Naive B cell (primary cell): ENCODE measurements at regions not wholly inside any gene's neighbourhood (a gene's known extent, or its start where the extent isn't known, plus 50 kb on each side); places are given as distances from the start of the nearest gene placed in this dataset.
A peak's percentile ranks its signal among the peaks of the same experiment; 100 is the strongest.

Experiments used
- ATAC-seq, 2 donors: fragments of 150-1000 bp; cut with Tn5 transposase; 2 replicates each; pipeline ENCODE4 v1.10.0; 2021; ENCODE audit warnings: low read depth in 2 of 2, mild to moderate bottlenecking in 2 of 2, moderate library complexity in 2 of 2
- DNase-seq: peaks from one replicate; pipeline ENCODE4 v3.0.0; 2022
- H3K27ac Mint-ChIP-seq, 6 donors: one replicate each; pipeline ENCODE4 v1.8.0; 2020 to 2022; ENCODE audit warnings: mild to moderate bottlenecking in 6 of 6, mixed read lengths in 6 of 6, moderate library complexity in 5 of 6, inconsistent platforms in 2 of 6
- H3K27me3 Mint-ChIP-seq, 3 donors: one replicate each; pipeline ENCODE4 v1.8.0; 2021 to 2022; ENCODE audit warnings: mixed read lengths in 3 of 3, mild to moderate bottlenecking in 1 of 3
- H3K36me3 Mint-ChIP-seq, 2 donors: one replicate each; pipeline ENCODE4 v1.8.0; 2020 to 2022; ENCODE audit warnings: mixed read lengths in 2 of 2, inconsistent platforms in 1 of 2, mild to moderate bottlenecking in 1 of 2
- H3K4me1 Mint-ChIP-seq, 3 donors: one replicate each; pipeline ENCODE4 v1.8.0; 2020 to 2022; ENCODE audit warnings: mixed read lengths in 3 of 3, inconsistent platforms in 1 of 3, mild to moderate bottlenecking in 1 of 3, moderate library complexity in 1 of 3
- H3K4me3 Mint-ChIP-seq, 8 donors: one replicate each; pipeline ENCODE4 v1.8.0; 2020 to 2022; ENCODE audit warnings: mild to moderate bottlenecking in 8 of 8, mixed read lengths in 8 of 8, moderate library complexity in 8 of 8, inconsistent platforms in 2 of 8
- H3K9me3 Mint-ChIP-seq, 7 donors: one replicate each; pipeline ENCODE4 v1.8.0; 2020 to 2022; ENCODE audit warnings: mixed read lengths in 7 of 7, mild to moderate bottlenecking in 5 of 7, inconsistent platforms in 2 of 7, moderate library complexity in 1 of 7

DNA sequence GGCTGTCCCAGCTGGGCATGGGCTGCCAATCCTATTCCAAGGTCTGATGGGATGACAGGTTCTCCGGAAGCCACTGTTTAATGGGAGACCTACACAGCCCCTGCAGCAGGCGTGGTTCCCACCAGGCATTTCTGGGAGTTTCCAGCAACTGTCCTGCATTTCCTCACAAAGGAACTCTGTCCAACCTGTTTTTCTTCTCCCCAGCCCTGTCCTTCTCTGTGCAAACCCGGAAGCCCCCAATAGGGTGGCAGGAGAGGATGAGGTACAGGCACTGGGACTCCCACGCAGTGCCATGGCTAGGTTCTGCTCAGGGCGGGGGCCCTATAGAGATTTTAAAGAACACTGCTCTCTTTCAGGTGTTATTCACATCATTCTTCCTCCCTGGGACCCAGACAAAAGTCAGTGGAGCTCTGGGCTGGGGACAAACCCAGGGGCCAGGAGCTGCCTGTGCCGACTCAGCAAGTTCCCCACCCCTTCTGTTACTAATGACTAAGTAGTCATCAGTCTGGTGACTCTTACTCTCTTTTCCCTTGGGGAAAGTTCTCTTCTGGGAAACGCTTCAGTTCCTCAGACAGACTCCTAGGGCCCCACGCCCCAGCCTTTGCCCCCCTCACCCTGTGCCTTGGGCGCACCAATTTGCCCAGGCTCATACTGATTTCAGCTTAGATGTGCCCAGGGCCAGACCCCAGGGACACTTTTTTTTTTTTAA, 97.7 kb downstream of the CD47 start:
- Mint-ChIP-seq H3K4me3 (no peak overlapping the region), H3K36me3 (no peaks in the 10 kb centered on the region), H3K27ac (no peak overlapping the region), H3K4me1 (peaks cover 4 to 7% (median 4%) of the 10 kb centered on the region in 3 donors), H3K9me3 (peaks cover 0 to 2% (median 0%) of the 10 kb centered on the region in 7 donors), H3K27me3 (no peaks in the 10 kb centered on the region)
- DNase-seq (no peak), ATAC-seq (no peak)

DNA sequence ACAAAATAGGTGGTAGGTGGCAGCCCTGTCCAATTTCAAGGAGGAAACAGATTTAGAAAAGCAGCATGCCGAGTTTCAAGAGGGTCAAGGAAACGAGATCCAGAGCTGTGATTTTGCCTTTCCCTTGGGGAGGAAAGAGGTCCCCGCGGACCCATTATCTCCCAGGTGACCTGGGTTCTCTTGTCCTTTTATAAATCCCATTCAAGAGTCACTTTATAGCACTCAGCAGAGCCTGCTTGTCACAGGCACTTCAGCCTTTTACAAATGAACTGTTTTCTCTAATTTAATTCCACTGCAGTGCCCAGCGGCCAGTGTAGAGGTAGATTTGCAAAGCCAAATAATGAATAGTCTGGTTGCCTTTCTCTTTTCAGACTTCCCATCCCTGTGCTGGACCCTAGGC, 99.9 kb downstream of the CD47 start:
- no peak for DNase-seq
- ATAC-seq = no peak
- Mint-ChIP-seq H3K27ac (no peak overlapping the region), H3K36me3 (no peaks in the 10 kb centered on the region), H3K4me1 (peaks cover 4 to 7% (median 4%) of the 10 kb centered on the region in 3 donors), H3K27me3 (no peaks in the 10 kb centered on the region), H3K4me3 (no peak overlapping the region), H3K9me3 (no peaks in the 10 kb centered on the region)

DNA sequence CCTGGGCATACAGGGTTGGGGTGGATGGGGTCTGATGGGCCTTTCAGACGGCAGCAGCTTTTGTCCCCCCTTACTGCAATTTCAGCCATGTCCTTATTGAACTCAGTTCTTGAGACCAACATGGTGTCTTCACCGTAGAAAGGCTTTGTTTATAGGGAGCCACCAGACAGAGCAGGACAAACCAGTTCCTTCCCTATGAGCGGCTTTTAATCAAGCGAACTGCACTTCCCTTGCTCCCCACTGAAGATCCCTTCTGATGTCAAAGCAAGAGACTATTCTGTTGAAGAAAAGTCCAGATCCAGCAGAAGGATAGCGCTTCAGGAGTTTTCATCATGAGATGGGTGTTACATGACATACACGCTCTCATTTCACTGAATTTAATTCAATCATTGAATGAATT, 100.4 kb downstream of the CD47 start:
- DNase-seq = no peak
- no peaks in the 10 kb centered on the region for H3K9me3 Mint-ChIP-seq
- no peak for ATAC-seq
- no peaks in the 10 kb centered on the region for H3K36me3 Mint-ChIP-seq
- no peak overlapping the region for H3K27ac Mint-ChIP-seq
- no peak overlapping the region for H3K4me3 Mint-ChIP-seq
- H3K4me1 Mint-ChIP-seq = peaks cover 6 to 9% (median 8%) of the 10 kb centered on the region in 3 donors
- no peaks in the 10 kb centered on the region for H3K27me3 Mint-ChIP-seq

DNA sequence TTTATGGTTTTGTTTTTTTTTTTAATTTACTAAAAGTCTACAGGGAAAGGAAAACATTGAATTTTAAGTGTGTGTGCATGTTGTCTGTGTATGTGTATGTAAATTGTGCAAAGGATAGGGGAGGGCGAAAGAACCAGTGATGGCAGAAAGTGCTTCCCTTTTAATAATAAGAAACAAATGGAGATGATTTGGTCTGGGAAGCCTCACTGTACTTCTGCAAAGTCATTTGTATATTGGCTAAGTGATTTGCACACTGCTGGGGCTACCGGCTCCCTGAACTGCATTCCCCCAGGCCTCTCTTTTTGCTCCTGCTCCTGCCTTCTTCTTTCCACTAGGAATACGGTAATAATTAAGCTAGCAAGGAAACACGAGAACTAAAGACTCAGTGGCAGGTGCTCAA, 101.2 kb downstream of the CD47 start:
- no peaks in the 10 kb centered on the region for H3K27me3 Mint-ChIP-seq
- peaks cover 10 to 13% (median 10%) of the 10 kb centered on the region in 3 donors for H3K4me1 Mint-ChIP-seq
- no peaks in the 10 kb centered on the region for H3K36me3 Mint-ChIP-seq
- DNase-seq (no peak), ATAC-seq (no peak)
- H3K9me3 Mint-ChIP-seq = no peaks in the 10 kb centered on the region
- no peak overlapping the region for H3K27ac Mint-ChIP-seq
- H3K4me3 Mint-ChIP-seq = no peak overlapping the region

DNA sequence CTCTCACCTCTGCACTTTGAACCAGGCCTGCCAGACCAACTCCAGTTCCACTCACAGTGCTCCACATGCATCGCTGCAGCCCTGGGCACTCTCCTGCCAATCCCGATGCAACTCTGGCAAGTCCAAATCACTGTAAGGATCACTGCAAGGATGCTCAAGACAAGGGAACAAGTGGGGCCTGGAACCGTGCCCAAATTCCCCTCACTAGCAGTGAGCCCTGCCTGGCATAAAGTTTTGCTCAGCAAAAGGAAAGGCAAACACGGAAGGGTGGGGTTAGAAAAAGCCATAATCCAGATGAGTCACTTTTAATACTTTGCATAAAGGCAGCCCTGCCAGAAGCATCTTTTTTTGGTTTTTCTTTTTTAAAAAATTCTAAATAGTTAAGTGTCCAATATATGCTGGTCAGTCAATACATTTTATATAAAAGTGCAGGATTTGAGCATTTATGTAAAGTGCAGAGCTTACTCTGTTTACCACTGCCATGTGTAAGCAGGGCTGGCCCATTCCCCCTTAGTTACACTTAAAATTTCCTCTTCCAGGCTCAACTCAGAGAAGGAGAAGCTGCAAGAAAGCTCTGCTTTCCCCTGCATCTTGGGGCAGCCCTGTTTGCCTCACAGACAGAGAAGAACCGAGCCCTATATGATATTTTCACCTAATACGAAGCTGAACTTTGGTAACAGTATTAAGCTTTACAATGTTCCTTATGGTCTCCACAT, 102.2 kb downstream of the CD47 start:
- peak overlapping the region in 1 of 8 donors; percentile 21 for H3K4me3 Mint-ChIP-seq
- DNase-seq = no peak

DNA sequence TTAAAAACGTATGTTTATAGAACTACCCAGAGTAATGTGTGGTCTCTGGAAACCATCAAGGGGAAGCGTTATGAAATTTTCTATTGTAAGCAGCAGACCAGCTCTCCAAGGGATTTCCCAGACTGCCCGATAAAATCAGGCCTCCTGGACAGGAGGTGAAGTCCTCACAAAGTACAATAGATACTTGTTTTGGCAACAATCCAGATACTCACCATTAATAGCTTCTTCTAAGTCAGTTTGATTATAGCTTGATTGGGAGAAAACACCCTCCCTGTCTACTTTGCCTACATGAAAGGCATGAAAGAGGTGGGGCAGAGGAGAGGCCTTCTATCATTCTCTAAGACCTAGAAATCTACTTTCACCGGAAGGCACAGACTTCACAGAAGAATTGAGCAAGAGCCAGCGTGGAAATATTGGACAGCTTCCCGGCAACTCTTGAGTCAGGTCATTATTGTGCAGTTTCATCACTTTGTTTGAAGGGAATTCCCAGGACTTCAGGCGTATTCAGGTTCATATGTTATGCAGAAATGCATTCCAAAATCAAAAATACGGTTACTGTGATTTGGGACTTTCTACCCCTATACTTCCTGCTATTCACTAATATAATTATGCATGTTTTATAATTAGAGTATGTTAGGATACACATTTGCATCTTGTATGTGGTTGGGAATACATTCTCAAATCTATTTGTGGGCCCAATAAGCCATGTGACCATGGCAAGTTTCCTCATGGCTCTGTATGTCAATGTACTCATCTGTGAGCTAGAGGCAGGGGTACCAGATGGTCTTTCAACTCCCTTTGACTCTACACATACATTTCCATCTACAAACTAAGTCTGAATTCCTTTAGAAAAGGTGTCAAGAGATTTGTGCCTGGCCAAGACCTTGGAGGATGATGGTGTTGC, 103.5 kb downstream of the CD47 start:
- Mint-ChIP-seq H3K36me3 (no peaks in the 10 kb centered on the region), H3K4me1 (peaks cover 6 to 10% (median 10%) of the 10 kb centered on the region in 3 donors), H3K4me3 (no peak overlapping the region), H3K27me3 (no peaks in the 10 kb centered on the region), H3K9me3 (no peaks in the 10 kb centered on the region), H3K27ac (peak overlapping the region in 1 of 6 donors; percentile 10)
- no peak for ATAC-seq
- DNase-seq = no peak

More for the DNA sequence above, 102.2 kb downstream of the CD47 start:
- H3K27me3 Mint-ChIP-seq = no peaks in the 10 kb centered on the region
- peaks cover 10 to 13% (median 10%) of the 10 kb centered on the region in 3 donors for H3K4me1 Mint-ChIP-seq
- ATAC-seq = no peak
- no peaks in the 10 kb centered on the region for H3K9me3 Mint-ChIP-seq
- peak overlapping the region in 1 of 6 donors; percentile 7 for H3K27ac Mint-ChIP-seq
- no peaks in the 10 kb centered on the region for H3K36me3 Mint-ChIP-seq

DNA sequence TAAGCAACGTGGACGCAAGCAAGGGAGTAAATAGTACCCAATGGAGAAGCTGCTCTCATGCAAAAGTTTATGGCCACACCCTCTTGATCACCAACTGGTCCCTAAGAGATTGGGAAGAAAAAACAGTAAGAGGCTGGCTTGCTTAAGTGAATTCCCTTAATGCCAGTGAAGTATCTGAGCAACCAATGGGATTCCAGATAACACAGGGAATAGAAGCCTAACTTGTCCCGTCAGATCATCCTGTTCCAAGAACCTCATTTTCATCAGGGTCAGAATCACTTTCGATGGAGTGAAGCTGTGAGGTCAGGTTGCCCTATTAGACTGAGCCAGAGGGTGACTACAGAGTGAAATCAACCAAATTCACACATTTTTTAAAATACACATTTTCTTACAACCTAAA, 104.3 kb downstream of the CD47 start:
- H3K4me3 Mint-ChIP-seq = no peak overlapping the region
- ATAC-seq (no peak), DNase-seq (no peak)
- H3K4me1 Mint-ChIP-seq = peaks cover 6 to 13% (median 10%) of the 10 kb centered on the region in 3 donors
- no peaks in the 10 kb centered on the region for H3K9me3 Mint-ChIP-seq
- no peaks in the 10 kb centered on the region for H3K27me3 Mint-ChIP-seq
- no peaks in the 10 kb centered on the region for H3K36me3 Mint-ChIP-seq
- no peak overlapping the region for H3K27ac Mint-ChIP-seq

DNA sequence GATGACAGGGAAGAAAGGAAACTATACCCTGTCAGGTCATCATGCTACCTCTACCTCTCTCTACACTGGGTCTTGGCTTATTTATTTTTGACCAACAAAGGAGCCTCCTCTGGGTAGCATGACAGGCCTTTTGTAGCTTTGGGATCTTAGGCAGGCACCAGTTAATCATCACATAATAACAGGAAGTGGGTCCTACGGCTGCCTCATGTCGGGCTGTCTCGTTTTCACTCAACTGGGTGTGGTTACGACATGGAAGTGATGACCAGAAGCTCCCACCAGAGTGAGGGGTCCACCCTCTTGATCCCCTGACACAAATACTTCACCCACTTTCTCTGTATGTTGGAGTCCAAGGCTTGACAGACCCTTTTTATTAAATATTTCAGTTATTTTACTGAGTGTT, 105.3 kb downstream of the CD47 start:
- H3K27ac Mint-ChIP-seq = no peak overlapping the region
- peak overlapping the region in 1 of 8 donors; percentile 35 for H3K4me3 Mint-ChIP-seq
- no peaks in the 10 kb centered on the region for H3K36me3 Mint-ChIP-seq
- ATAC-seq (peak; percentile 52 to 57), DNase-seq (no peak)
- H3K9me3 Mint-ChIP-seq = no peaks in the 10 kb centered on the region
- no peaks in the 10 kb centered on the region for H3K27me3 Mint-ChIP-seq
- H3K4me1 Mint-ChIP-seq = peaks cover 6 to 13% (median 10%) of the 10 kb centered on the region in 3 donors

DNA sequence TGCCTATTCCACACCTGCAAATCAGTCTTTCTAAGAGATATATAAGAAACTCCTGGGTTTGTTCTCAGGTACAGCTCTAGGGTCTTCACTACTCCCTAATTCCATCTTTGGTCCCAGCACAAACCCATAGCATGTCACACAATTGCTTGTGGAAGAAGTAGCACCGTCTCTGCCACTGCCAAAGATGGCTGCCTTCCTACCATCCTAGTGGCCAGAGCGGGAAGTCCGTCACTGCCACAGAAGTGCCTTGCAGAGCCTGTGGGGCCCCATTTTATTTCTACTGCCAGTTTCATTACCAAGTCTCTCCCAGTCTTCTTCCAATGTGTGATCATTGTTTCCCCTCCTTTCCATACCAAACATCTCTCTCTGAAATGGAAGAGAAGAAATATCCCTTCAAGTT, 107.6 kb downstream of the CD47 start:
- H3K27ac Mint-ChIP-seq = peak overlapping the region in 1 of 6 donors; percentile 51
- no peak overlapping the region for H3K4me3 Mint-ChIP-seq
- no peak for ATAC-seq
- DNase-seq = no peak
- H3K27me3 Mint-ChIP-seq = no peaks in the 10 kb centered on the region
- no peaks in the 10 kb centered on the region for H3K9me3 Mint-ChIP-seq
- H3K4me1 Mint-ChIP-seq = peaks cover 6 to 10% (median 7%) of the 10 kb centered on the region in 3 donors
- H3K36me3 Mint-ChIP-seq = no peaks in the 10 kb centered on the region

DNA sequence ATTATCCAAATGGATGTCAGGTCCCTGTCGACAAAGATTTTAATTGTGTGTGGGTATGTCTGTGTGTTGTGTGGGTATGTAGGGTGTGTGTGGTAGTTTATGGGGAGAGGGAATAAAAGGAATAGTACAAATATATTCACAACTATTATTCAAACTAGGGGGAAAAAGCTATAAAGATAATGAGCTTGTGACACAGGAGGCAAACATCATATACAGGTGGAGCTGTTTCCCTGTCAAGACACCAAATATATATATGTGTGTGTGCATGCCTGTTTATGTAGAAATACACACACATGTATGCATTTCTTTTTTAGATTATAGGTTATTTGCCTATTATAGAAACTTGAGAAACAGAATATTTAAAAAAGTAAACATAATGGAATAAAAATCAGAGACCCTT, 108.7 kb downstream of the CD47 start:
- Mint-ChIP-seq H3K4me3 (no peak overlapping the region), H3K27me3 (no peaks in the 10 kb centered on the region), H3K4me1 (peaks cover 6 to 9% (median 6%) of the 10 kb centered on the region in 3 donors), H3K36me3 (no peaks in the 10 kb centered on the region), H3K27ac (peak overlapping the region in 1 of 6 donors; percentile 8), H3K9me3 (no peaks in the 10 kb centered on the region)
- DNase-seq (no peak), ATAC-seq (no peak)

DNA sequence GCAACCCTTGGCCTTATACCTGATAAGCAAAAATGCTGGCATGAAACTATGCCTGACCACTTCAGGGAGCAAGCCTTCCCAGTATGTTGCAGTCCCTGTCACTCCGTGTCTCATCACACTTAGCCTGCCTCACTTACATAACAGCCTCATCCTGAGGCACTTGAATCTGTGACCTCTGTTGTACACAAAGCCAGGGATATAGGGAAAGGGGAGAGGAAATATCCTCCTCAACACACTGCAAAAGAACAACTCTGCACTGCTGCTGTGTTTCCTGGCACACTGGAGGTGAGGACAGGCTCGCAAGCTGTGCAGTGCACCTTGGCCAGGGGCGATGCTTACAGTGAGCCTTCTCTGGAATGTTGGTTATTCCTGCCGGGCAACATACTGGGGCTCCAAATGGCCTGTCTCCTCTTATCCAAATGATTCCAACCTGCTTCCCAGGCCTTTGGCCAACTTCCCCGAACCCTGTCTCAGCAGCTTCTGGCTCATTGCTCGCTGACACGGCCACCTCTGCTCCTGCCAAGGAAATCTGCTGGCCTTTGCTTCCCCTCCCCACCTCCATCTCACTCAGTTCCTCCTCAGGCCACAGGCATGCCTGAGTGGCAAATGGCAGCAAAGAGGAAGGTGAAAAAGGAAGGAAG, 109.2 kb downstream of the CD47 start:
- ATAC-seq = no peak
- Mint-ChIP-seq H3K27ac (peak overlapping the region in 1 of 6 donors; percentile 8), H3K4me1 (peaks cover 6 to 9% (median 6%) of the 10 kb centered on the region in 3 donors), H3K36me3 (no peaks in the 10 kb centered on the region), H3K4me3 (no peak overlapping the region), H3K9me3 (no peaks in the 10 kb centered on the region), H3K27me3 (no peaks in the 10 kb centered on the region)
- DNase-seq = no peak

DNA sequence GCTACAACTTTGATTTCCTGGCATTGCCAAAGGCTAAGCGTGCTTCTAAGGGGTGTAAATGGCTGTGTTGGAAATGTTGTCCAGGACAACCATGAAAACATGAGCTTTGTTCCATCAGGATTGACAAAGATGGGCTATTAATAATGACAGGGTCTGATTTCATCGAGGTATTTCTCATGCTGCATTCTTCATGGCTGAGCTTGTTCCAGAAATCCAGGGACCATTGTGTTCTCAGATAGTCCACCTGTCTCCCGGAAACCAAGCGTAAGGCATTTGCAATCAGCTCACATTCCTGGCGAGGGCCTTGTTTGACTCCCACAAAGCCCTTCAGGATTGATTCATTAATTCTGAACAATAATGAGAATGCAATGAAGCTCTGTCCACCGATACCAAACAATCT, 111.3 kb downstream of the CD47 start:
- Mint-ChIP-seq H3K36me3 (no peaks in the 10 kb centered on the region), H3K27ac (no peak overlapping the region), H3K27me3 (no peaks in the 10 kb centered on the region), H3K4me1 (peaks cover 9 to 13% (median 11%) of the 10 kb centered on the region in 3 donors), H3K9me3 (no peaks in the 10 kb centered on the region), H3K4me3 (no peak overlapping the region)
- ATAC-seq (no peak), DNase-seq (no peak)
